ENCODE measurements at regions not wholly inside any gene's neighbourhood (a gene's known extent, or its start where the extent isn't known, plus 50 kb on each side); places are given as distances from the start of the nearest gene placed in this dataset.

GRCh38 chr14:58912799-58913432, 275.2 kb downstream of the DACT1 start:
- Histone ChIP-seq H3K36me3 (ENCODE audit: insufficient read depth, low read length) (no peaks in the 10 kb centered on the region), H3K4me1 (ENCODE audit: insufficient read depth, low read length) (no peaks in the 10 kb centered on the region), H3K79me2 (ENCODE audit: insufficient read depth, low read length) (no peaks in the 10 kb centered on the region), H3K4me3 (ENCODE audit: low read depth in 1 of 2, low read length in 2 of 2) (no peak overlapping the region), H3K27me3 (ENCODE audit: insufficient read depth, low read length, poor library complexity) (no peaks in the 10 kb centered on the region), H3K9me3 (ENCODE audit: insufficient read depth, low read length, severe bottlenecking) (no peaks in the 10 kb centered on the region), H2AFZ (ENCODE audit: low read depth, low read length) (no peak overlapping the region), H3K27ac (ENCODE audit: low read length) (no peak overlapping the region), H3K4me2 (ENCODE audit: insufficient read depth, low read length) (no peak overlapping the region), H3K9ac (ENCODE audit: low read depth, low read length) (no peak overlapping the region), H4K20me1 (ENCODE audit: insufficient read depth, low read length) (no peaks in the 10 kb centered on the region)
- TF ChIP-seq EZH2 (IDR thresholded peaks at IDR 0.05; ENCODE audit: borderline replicate concordance, low read depth, low read length, severe bottlenecking), result no peak
- no peak for TF ChIP-seq CTCF (IDR thresholded peaks at IDR 0.05; ENCODE audit: borderline replicate concordance, extremely low read depth, low read length, poor library complexity, severe bottlenecking)
- ATAC-seq (ENCODE audit: insufficient read depth, low read depth), result no peak
- DNase-seq, result no peak

DNA sequence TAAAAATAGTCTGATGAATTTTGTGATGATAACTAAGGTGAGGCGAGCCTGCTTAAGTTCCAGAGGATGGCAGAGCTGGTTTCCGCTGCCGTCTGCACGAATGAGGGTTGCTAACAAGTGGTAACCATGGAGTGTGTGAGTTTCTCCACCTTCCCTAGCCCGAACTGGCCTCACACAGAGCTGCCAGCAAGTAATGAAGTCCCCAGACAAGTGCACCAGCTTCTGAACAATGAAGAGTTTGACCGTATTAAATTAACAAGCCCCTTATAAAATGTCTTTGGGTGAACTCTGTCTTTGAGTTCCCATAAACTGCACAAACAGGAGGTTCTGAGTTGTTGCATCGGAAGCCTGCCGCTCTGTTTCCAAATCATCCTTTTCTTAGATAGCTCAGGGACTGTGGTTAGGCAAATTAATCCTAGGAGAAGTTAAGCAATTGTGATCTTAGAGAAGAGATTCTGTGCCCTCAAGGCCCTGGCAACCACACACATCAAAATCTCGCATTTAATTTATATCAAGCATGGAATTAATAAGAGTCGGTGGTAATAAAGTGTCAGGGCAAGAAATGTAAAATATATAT, 274.1 kb upstream of the DAAM1 start:
- Histone ChIP-seq H3K9me3 (ENCODE audit: insufficient read depth, low read length, severe bottlenecking) (no peaks in the 10 kb centered on the region), H3K4me3 (ENCODE audit: low read depth in 1 of 2, low read length in 2 of 2) (no peak overlapping the region), H3K27me3 (ENCODE audit: insufficient read depth, low read length, poor library complexity) (no peaks in the 10 kb centered on the region), H3K27ac (ENCODE audit: low read length) (no peak overlapping the region), H3K4me2 (ENCODE audit: insufficient read depth, low read length) (no peak overlapping the region), H2AFZ (ENCODE audit: low read depth, low read length) (no peak overlapping the region), H3K4me1 (ENCODE audit: insufficient read depth, low read length) (no peaks in the 10 kb centered on the region), H3K36me3 (ENCODE audit: insufficient read depth, low read length) (no peaks in the 10 kb centered on the region), H3K9ac (ENCODE audit: low read depth, low read length) (no peak overlapping the region), H3K79me2 (ENCODE audit: insufficient read depth, low read length) (no peaks in the 10 kb centered on the region), H4K20me1 (ENCODE audit: insufficient read depth, low read length) (no peaks in the 10 kb centered on the region)
- TF ChIP-seq CTCF (IDR thresholded peaks at IDR 0.05; ENCODE audit: borderline replicate concordance, extremely low read depth, low read length, poor library complexity, severe bottlenecking), result no peak
- TF ChIP-seq EZH2 (IDR thresholded peaks at IDR 0.05; ENCODE audit: borderline replicate concordance, low read depth, low read length, severe bottlenecking), result no peak
- DNase-seq (no peak), ATAC-seq (ENCODE audit: insufficient read depth, low read depth) (no peak)

DNA sequence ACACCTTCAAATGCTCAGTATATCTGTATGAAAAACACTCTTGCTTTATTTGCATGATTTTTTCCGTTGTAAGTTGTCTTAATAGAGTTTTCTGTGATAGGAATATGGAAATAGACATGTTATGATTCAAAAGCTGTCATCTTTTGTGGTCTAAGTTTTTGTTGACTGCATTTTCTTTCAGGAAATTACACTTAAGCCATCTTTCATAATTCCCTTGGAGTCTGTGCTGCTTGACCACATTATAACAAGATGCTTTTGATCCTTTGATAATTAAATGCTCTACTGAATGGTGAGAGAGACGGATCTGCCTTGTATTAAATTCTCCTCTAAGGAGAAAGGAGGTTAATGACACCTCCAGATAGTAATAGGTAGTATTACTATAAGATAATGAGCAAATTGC, 272.8 kb upstream of the DAAM1 start:
- ATAC-seq (ENCODE audit: insufficient read depth, low read depth) (no peak), DNase-seq (no peak)
- no peaks in the 10 kb centered on the region for H3K27me3 ChIP-seq (ENCODE audit: insufficient read depth, low read length, poor library complexity)
- no peaks in the 10 kb centered on the region for H3K36me3 ChIP-seq (ENCODE audit: insufficient read depth, low read length)
- H4K20me1 ChIP-seq (ENCODE audit: insufficient read depth, low read length), result no peaks in the 10 kb centered on the region
- no peak overlapping the region for H3K9ac ChIP-seq (ENCODE audit: low read depth, low read length)
- H3K4me1 ChIP-seq (ENCODE audit: insufficient read depth, low read length), result no peaks in the 10 kb centered on the region
- H3K4me2 ChIP-seq (ENCODE audit: insufficient read depth, low read length), result no peak overlapping the region
- TF ChIP-seq CTCF (IDR thresholded peaks at IDR 0.05; ENCODE audit: borderline replicate concordance, extremely low read depth, low read length, poor library complexity, severe bottlenecking) (no peak), EZH2 (IDR thresholded peaks at IDR 0.05; ENCODE audit: borderline replicate concordance, low read depth, low read length, severe bottlenecking) (no peak)
- H3K4me3 ChIP-seq (ENCODE audit: low read depth in 1 of 2, low read length in 2 of 2), result no peak overlapping the region
- no peak overlapping the region for H3K27ac ChIP-seq (ENCODE audit: low read length)
- no peak overlapping the region for H2AFZ ChIP-seq (ENCODE audit: low read depth, low read length)
- H3K79me2 ChIP-seq (ENCODE audit: insufficient read depth, low read length), result no peaks in the 10 kb centered on the region
- no peaks in the 10 kb centered on the region for H3K9me3 ChIP-seq (ENCODE audit: insufficient read depth, low read length, severe bottlenecking)

Measured in DND-41 (cell line).